ENCODE measurements at regions not wholly inside any gene's neighbourhood (a gene's known extent, or its start where the extent isn't known, plus 50 kb on each side); places are given as distances from the start of the nearest gene placed in this dataset.

DNA sequence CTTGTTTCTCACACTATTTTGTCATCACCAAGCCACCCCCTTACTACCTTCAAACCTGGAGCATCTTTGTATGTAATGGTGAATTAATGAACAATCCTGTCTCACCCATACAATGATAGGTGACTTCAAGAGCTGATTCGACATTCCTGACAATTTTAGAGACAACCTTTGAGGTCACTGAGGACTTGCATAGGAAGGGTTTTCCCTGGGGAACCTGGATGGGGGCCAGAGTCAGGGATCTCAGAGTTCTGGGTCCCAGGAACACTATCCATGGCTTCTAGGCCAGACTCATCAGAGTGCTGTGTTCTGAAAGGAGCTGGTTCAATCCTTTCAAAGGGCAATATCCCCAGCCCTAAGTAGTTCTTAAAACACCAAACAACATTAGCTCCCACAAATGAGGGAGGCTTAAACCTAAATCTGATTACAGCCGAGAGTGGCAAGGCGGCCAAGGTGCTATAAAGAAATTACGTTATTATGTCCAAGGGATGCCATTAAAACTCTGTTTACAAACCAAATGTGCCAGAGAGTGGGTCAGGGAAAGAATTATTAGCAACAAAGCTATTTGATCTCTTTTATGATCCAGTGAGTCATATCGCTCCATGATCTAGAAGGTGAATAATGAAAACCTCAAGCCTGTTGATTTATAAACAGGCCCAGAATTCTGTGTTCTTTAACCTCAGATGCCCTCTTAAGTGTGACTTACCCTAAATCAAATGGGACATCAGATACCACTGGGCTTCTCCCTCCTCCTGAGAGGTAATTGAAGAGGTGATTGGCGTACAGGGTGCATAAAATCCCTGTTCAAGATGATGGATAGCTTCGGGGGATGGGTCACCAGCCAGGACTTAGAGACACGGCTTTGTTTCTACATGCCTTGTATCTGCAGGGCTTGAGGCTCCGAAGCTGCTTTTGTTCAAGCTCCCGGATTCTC lies 230.2 kb upstream of the TBX3 start:
- H3K27me3 ChIP-seq: no peaks in the 10 kb centered on the region
- H3K4me3 ChIP-seq: no peak overlapping the region
- peaks cover 0 to 4% (median 0%) of the 10 kb centered on the region in 4 donors for H3K9me3 ChIP-seq
- no peaks in the 10 kb centered on the region for H3K36me3 ChIP-seq
- ATAC-seq (ENCODE audit: low FRiP score in 2 of 2): no peak
- no peak overlapping the region for H3K27ac ChIP-seq
- TF ChIP-seq EP300 (IDR thresholded peaks at IDR 0.05) (no peak), POLR2AphosphoS5 (IDR thresholded peaks at IDR 0.05) (no peak), POLR2A (IDR thresholded peaks at IDR 0.05) (no peak)
- TF ChIP-seq, protein P1, sequence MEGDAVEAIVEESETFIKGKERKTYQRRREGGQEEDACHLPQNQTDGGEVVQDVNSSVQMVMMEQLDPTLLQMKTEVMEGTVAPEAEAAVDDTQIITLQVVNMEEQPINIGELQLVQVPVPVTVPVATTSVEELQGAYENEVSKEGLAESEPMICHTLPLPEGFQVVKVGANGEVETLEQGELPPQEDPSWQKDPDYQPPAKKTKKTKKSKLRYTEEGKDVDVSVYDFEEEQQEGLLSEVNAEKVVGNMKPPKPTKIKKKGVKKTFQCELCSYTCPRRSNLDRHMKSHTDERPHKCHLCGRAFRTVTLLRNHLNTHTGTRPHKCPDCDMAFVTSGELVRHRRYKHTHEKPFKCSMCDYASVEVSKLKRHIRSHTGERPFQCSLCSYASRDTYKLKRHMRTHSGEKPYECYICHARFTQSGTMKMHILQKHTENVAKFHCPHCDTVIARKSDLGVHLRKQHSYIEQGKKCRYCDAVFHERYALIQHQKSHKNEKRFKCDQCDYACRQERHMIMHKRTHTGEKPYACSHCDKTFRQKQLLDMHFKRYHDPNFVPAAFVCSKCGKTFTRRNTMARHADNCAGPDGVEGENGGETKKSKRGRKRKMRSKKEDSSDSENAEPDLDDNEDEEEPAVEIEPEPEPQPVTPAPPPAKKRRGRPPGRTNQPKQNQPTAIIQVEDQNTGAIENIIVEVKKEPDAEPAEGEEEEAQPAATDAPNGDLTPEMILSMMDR (IDR thresholded peaks at IDR 0.05): no peak
- no peaks in the 10 kb centered on the region for H3K4me1 ChIP-seq
- no peak for DNase-seq
- WGBS, 2 donors: 70 to 76% methylated on average over 9 to 10 of the region's 10 CpGs

DNA sequence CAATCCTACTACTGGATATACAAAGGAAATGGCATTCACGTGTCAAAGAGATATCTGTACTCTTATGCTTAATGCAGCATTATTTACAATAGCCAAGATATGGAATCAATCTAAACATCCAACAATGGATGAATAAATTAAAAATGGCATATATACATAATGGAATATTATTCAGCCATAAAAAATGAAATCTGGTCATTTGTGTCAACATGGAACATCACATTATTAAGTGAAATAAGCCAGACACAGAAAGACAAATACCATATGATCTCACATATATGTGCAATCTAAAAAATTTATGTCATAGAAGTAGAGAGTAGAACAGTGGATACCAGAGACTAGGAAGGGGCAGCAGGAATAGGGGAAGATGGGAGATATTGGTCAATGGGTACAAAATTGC lies 228.8 kb upstream of the TBX3 start:
- Histone ChIP-seq H3K9me3 (no peaks in the 10 kb centered on the region), H3K27ac (no peak overlapping the region), H3K4me1 (no peaks in the 10 kb centered on the region), H3K27me3 (no peaks in the 10 kb centered on the region), H3K4me3 (no peak overlapping the region), H3K36me3 (no peaks in the 10 kb centered on the region)
- 67 to 85% methylated on average over 1 of the region's 1 CpG for WGBS, 2 donors
- TF ChIP-seq, protein P1 (IDR thresholded peaks at IDR 0.05): no peak
- TF ChIP-seq EP300 (IDR thresholded peaks at IDR 0.05) (no peak), POLR2A (IDR thresholded peaks at IDR 0.05) (no peak), POLR2AphosphoS5 (IDR thresholded peaks at IDR 0.05) (no peak)
- no peak for DNase-seq
- ATAC-seq (ENCODE audit: low FRiP score in 2 of 2): no peak

DNA sequence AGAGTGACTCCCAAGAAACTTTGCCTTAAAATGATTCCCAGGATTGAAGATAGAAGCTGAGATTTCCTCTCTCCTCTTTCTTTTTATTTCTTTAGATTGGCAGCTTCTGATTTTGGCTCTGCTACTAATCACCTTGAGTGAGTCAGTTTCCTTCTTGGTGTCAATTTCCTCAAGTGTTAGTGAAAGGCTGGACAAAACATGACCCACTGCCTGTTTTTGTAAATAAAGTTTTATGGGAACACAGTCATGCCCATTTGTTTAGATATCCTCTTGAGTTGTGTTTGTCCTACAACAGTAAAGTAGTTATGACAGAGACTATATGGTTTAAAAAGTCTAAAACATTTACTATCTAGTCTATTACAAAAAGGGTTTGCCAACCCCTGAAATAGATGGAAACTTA lies 227.2 kb upstream of the TBX3 start:
- Histone ChIP-seq H3K27ac (no peak overlapping the region), H3K4me3 (no peak overlapping the region), H3K9me3 (no peaks in the 10 kb centered on the region), H3K27me3 (no peaks in the 10 kb centered on the region), H3K36me3 (no peaks in the 10 kb centered on the region), H3K4me1 (no peaks in the 10 kb centered on the region)
- DNase-seq (no peak), ATAC-seq (ENCODE audit: low FRiP score in 2 of 2) (no peak)
- TF ChIP-seq POLR2AphosphoS5 (IDR thresholded peaks at IDR 0.05): no peak
- no peak for TF ChIP-seq POLR2A (IDR thresholded peaks at IDR 0.05)
- TF ChIP-seq, protein P1 (IDR thresholded peaks at IDR 0.05): no peak
- no peak for TF ChIP-seq EP300 (IDR thresholded peaks at IDR 0.05)

DNA sequence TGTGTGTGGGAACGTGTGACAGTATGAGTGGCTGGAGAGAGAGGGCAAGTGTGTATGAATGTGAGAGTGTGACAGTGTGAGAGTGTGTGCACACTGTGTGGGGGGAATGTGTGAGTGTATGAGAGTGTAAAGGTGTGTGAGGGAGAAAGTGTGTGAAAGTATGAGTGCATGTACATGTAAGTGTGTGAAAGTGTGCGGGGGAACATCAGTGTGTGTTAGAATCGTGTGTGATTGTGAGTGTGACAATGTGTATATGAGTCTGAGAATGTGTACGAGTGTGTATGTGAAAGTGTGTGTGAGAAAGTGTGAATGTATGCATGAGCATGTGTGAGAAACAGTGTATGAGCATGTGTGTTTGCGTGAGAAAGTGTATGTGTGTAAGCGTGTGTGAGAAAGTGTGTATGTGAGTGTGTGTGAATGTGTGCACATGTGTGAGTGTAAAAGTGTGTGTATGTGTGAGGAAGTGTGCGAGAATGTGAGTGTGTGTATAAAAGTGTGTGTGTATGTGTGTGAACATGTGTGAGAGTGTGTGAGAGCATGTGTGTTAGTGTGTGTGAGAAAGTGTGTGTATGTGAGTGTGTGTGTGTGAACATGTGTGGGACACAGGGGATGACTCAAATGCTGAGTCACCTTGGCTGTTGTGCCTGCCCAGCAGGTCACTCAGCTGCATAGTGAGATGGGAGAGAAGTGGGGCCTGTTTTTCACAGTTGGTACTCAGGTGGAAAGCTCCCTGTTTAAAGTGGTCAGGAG lies 220.5 kb upstream of the TBX3 start:
- 86 to 94% methylated on average over 7 of the region's 7 CpGs for WGBS, 2 donors
- ATAC-seq (ENCODE audit: low FRiP score in 2 of 2) (peak in 1 of 2 donors; percentile 35), DNase-seq (no peak)
- H3K36me3 ChIP-seq: no peaks in the 10 kb centered on the region
- H3K4me3 ChIP-seq: no peak overlapping the region
- H3K4me1 ChIP-seq: no peaks in the 10 kb centered on the region
- no peaks in the 10 kb centered on the region for H3K27me3 ChIP-seq
- TF ChIP-seq POLR2AphosphoS5 (IDR thresholded peaks at IDR 0.05) (no peak), POLR2A (IDR thresholded peaks at IDR 0.05) (no peak), EP300 (IDR thresholded peaks at IDR 0.05) (no peak)
- TF ChIP-seq, protein P1 (IDR thresholded peaks at IDR 0.05): no peak
- no peak overlapping the region for H3K27ac ChIP-seq
- H3K9me3 ChIP-seq: no peaks in the 10 kb centered on the region

Measured in upper lobe of left lung (tissue), 6 donors.